Naive thymus-derived CD8-positive, alpha-beta T cell (primary cell): ENCODE measurements at regions not wholly inside any gene's neighbourhood (a gene's known extent, or its start where the extent isn't known, plus 50 kb on each side); places are given as distances from the start of the nearest gene placed in this dataset.

ENCODE experiments used
- ATAC-seq, 2 donors: fragments of 150-1000 bp; cut with Tn5 transposase in 1 of 2; sonication (Bioruptor Pico), chemical (Tn5 transposase) in 1 of 2; 1 replicate in 1 of 2; 2 replicates in 1 of 2; pipeline ENCODE4 v1.10.0; 2021; ENCODE audit warnings: mild to moderate bottlenecking in 2 of 2, moderate library complexity in 2 of 2
- POLR2A ChIA-PET: fragments of 350-600 bp; sonication (Branson Sonifier 250); formaldehyde crosslinking; loops from one replicate; lab custom pipeline; 2021; ENCODE audit warnings: antibody characterized with exemption; lab: Charles Lee
- DNase-seq, 10 donors: peaks; one replicate each; pipeline versions ENCODE4 v3.0.0 to v3.0.0-alpha.2; 2020 to 2022
- H3K27ac Mint-ChIP-seq, 10 donors: one replicate each; pipeline ENCODE4 v1.8.0; 2020 to 2022; ENCODE audit warnings: mild to moderate bottlenecking in 10 of 10, mixed read lengths in 10 of 10, moderate library complexity in 4 of 10, inconsistent platforms in 1 of 10
- H3K27me3 Mint-ChIP-seq, 5 donors: one replicate each; pipeline ENCODE4 v1.8.0; 2021 to 2022; ENCODE audit warnings: mixed read lengths in 5 of 5
- H3K36me3 Mint-ChIP-seq, 3 donors: one replicate each; pipeline ENCODE4 v1.8.0; 2020 to 2022; ENCODE audit warnings: mixed read lengths in 3 of 3, mild to moderate bottlenecking in 2 of 3, inconsistent platforms in 1 of 3
- H3K4me1 Mint-ChIP-seq, 4 donors: one replicate each; pipeline ENCODE4 v1.8.0; 2021 to 2022; ENCODE audit warnings: mixed read lengths in 4 of 4
- H3K4me3 Mint-ChIP-seq, 10 donors: one replicate each; pipeline ENCODE4 v1.8.0; 2020 to 2022; ENCODE audit warnings: mild to moderate bottlenecking in 10 of 10, mixed read lengths in 10 of 10, moderate library complexity in 6 of 10, inconsistent platforms in 1 of 10
- H3K9me3 Mint-ChIP-seq, 9 donors: one replicate each; pipeline ENCODE4 v1.8.0; 2020 to 2022; ENCODE audit warnings: mixed read lengths in 9 of 9, mild to moderate bottlenecking in 3 of 9, inconsistent platforms in 1 of 9, moderate library complexity in 1 of 9

- DNase-seq, result no peak
- Mint-ChIP-seq H3K4me1 (peaks cover 13 to 37% (median 31%) of the 10 kb centered on the region in 4 donors), H3K27ac (no peak overlapping the region), H3K36me3 (no peaks in the 10 kb centered on the region), H3K9me3 (peaks cover 0 to 2% (median 0%) of the 10 kb centered on the region in 9 donors), H3K4me3 (no peak overlapping the region), H3K27me3 (no peaks in the 10 kb centered on the region)
- POLR2A ChIA-PET, result no interaction called here
- ATAC-seq, result no peak
Measured at GRCh38 chr7:17134786-17135185, 163.7 kb upstream of the AHR start.

GRCh38 chr7:17136126-17136525 lies 162.3 kb upstream of the AHR start:
- no peak overlapping the region for H3K4me3 Mint-ChIP-seq
- peak overlapping the region in 1 of 10 donors; percentile 36 for H3K27ac Mint-ChIP-seq
- POLR2A ChIA-PET, result no interaction called here
- H3K9me3 Mint-ChIP-seq, result peaks cover 0 to 2% (median 0%) of the 10 kb centered on the region in 9 donors
- peaks cover 8 to 40% (median 31%) of the 10 kb centered on the region in 4 donors for H3K4me1 Mint-ChIP-seq
- H3K36me3 Mint-ChIP-seq, result no peaks in the 10 kb centered on the region
- DNase-seq, result no peak
- H3K27me3 Mint-ChIP-seq, result no peaks in the 10 kb centered on the region
- no peak for ATAC-seq

- ATAC-seq (peak; percentile 64 to 74), DNase-seq (peak in 2 of 10 donors; percentile 26 to 35)
- peaks cover 0 to 5% (median 0%) of the 10 kb centered on the region in 3 donors for H3K36me3 Mint-ChIP-seq
- peaks cover 18 to 60% (median 47%) of the 10 kb centered on the region in 4 donors for H3K4me1 Mint-ChIP-seq
- H3K9me3 Mint-ChIP-seq, result peaks cover 0 to 3% (median 0%) of the 10 kb centered on the region in 9 donors
- POLR2A ChIA-PET, result no interaction called here
- H3K27ac Mint-ChIP-seq, result peak overlapping the region; percentile 71 to 97 (median 86)
- H3K27me3 Mint-ChIP-seq, result no peaks in the 10 kb centered on the region
- peak overlapping the region in 9 of 10 donors; percentile 27 to 76 (median 59) for H3K4me3 Mint-ChIP-seq
Measured at GRCh38 chr7:17139081-17139480, 159.4 kb upstream of the AHR start.

- DNase-seq (no peak), ATAC-seq (no peak)
- POLR2A ChIA-PET, result no interaction called here
- H3K9me3 Mint-ChIP-seq, result peaks cover 0 to 3% (median 0%) of the 10 kb centered on the region in 9 donors
- peaks cover 21 to 68% (median 57%) of the 10 kb centered on the region in 4 donors for H3K4me1 Mint-ChIP-seq
- H3K27me3 Mint-ChIP-seq, result no peaks in the 10 kb centered on the region
- peaks cover 0 to 5% (median 0%) of the 10 kb centered on the region in 3 donors for H3K36me3 Mint-ChIP-seq
- H3K4me3 Mint-ChIP-seq, result no peak overlapping the region
- H3K27ac Mint-ChIP-seq, result peak overlapping the region in 8 of 10 donors; percentile 77 to 97 (median 86)
Measured at GRCh38 chr7:17140406-17140805, 158.0 kb upstream of the AHR start.

- ATAC-seq, result no peak
Measured at GRCh38 chr7:17142831-17143541, 155.5 kb upstream of the AHR start.

GRCh38 chr7:17144322-17144721 lies 154.1 kb upstream of the AHR start:
- Mint-ChIP-seq H3K36me3 (peaks cover 0 to 5% (median 0%) of the 10 kb centered on the region in 3 donors), H3K4me1 (peaks cover 19 to 53% (median 41%) of the 10 kb centered on the region in 4 donors), H3K27ac (peak overlapping the region in 6 of 10 donors; percentile 17 to 95 (median 59)), H3K4me3 (peak overlapping the region in 7 of 10 donors; percentile 15 to 70 (median 62)), H3K9me3 (peaks cover 0 to 3% (median 0%) of the 10 kb centered on the region in 9 donors), H3K27me3 (no peaks in the 10 kb centered on the region)
- DNase-seq, result peak in 1 of 10 donors; percentile 11
- ATAC-seq, result peak in 1 of 2 donors; percentile 59
- POLR2A ChIA-PET, result no interaction called here

More at GRCh38 chr7:17142831-17143541, 155.5 kb upstream of the AHR start:
- peaks cover 0 to 5% (median 0%) of the 10 kb centered on the region in 3 donors for H3K36me3 Mint-ChIP-seq
- H3K4me3 Mint-ChIP-seq, result peak overlapping the region; percentile 39 to 82 (median 74)
- no peak for DNase-seq
- POLR2A ChIA-PET, result interaction anchor here (0.6 to 0.7 kb wide), 2 partner anchors 154 to 187 kb away, joined by 4 to 7 read pairs; no protein-coding TSS in a partner anchor
- H3K27me3 Mint-ChIP-seq, result no peaks in the 10 kb centered on the region
- H3K27ac Mint-ChIP-seq, result peak overlapping the region in 9 of 10 donors; percentile 61 to 95 (median 83)
- H3K4me1 Mint-ChIP-seq, result peaks cover 23 to 67% (median 54%) of the 10 kb centered on the region in 4 donors
- peaks cover 0 to 3% (median 0%) of the 10 kb centered on the region in 9 donors for H3K9me3 Mint-ChIP-seq

- peak overlapping the region in 1 of 10 donors; percentile 20 for H3K27ac Mint-ChIP-seq
- POLR2A ChIA-PET, result no interaction called here
- peaks cover 0 to 3% (median 0%) of the 10 kb centered on the region in 9 donors for H3K9me3 Mint-ChIP-seq
- no peaks in the 10 kb centered on the region for H3K27me3 Mint-ChIP-seq
- ATAC-seq (no peak), DNase-seq (no peak)
- no peak overlapping the region for H3K4me3 Mint-ChIP-seq
- H3K4me1 Mint-ChIP-seq, result peaks cover 15 to 43% (median 27%) of the 10 kb centered on the region in 4 donors
- H3K36me3 Mint-ChIP-seq, result peaks cover 0 to 5% (median 0%) of the 10 kb centered on the region in 3 donors
Measured at GRCh38 chr7:17146621-17147020, 151.8 kb upstream of the AHR start.

GRCh38 chr7:17147409-17147808 lies 151.0 kb upstream of the AHR start:
- H3K27me3 Mint-ChIP-seq, result no peaks in the 10 kb centered on the region
- POLR2A ChIA-PET, result no interaction called here
- H3K4me1 Mint-ChIP-seq, result peaks cover 15 to 38% (median 27%) of the 10 kb centered on the region in 4 donors
- H3K9me3 Mint-ChIP-seq, result peaks cover 0 to 3% (median 0%) of the 10 kb centered on the region in 9 donors
- H3K27ac Mint-ChIP-seq, result peak overlapping the region in 1 of 10 donors; percentile 44
- no peak for DNase-seq
- H3K4me3 Mint-ChIP-seq, result no peak overlapping the region
- peaks cover 0 to 5% (median 0%) of the 10 kb centered on the region in 3 donors for H3K36me3 Mint-ChIP-seq
- no peak for ATAC-seq

GRCh38 chr7:17150018-17150417 lies 148.4 kb upstream of the AHR start:
- no peak for ATAC-seq

GRCh38 chr7:17152721-17153120 lies 145.7 kb upstream of the AHR start:
- Mint-ChIP-seq H3K27ac (peak overlapping the region in 1 of 10 donors; percentile 7), H3K4me3 (no peak overlapping the region), H3K4me1 (peaks cover 0 to 21% (median 0%) of the 10 kb centered on the region in 4 donors), H3K9me3 (peaks cover 0 to 1% (median 0%) of the 10 kb centered on the region in 9 donors), H3K27me3 (no peaks in the 10 kb centered on the region), H3K36me3 (no peaks in the 10 kb centered on the region)
- POLR2A ChIA-PET, result no interaction called here
- ATAC-seq, result no peak
- peak in 1 of 10 donors; percentile 4 for DNase-seq

More at GRCh38 chr7:17150018-17150417, 148.4 kb upstream of the AHR start:
- peaks cover under 1 to 28% (median 2%) of the 10 kb centered on the region in 4 donors for H3K4me1 Mint-ChIP-seq
- H3K4me3 Mint-ChIP-seq, result no peak overlapping the region
- H3K27me3 Mint-ChIP-seq, result no peaks in the 10 kb centered on the region
- H3K27ac Mint-ChIP-seq, result no peak overlapping the region
- H3K9me3 Mint-ChIP-seq, result peaks cover 0 to 1% (median 0%) of the 10 kb centered on the region in 9 donors
- no peaks in the 10 kb centered on the region for H3K36me3 Mint-ChIP-seq
- POLR2A ChIA-PET, result no interaction called here
- DNase-seq, result no peak

- no peaks in the 10 kb centered on the region for H3K36me3 Mint-ChIP-seq
- H3K4me1 Mint-ChIP-seq, result peaks cover 0 to 21% (median 0%) of the 10 kb centered on the region in 4 donors
- POLR2A ChIA-PET, result no interaction called here
- ATAC-seq, result no peak
- DNase-seq, result no peak
- H3K4me3 Mint-ChIP-seq, result no peak overlapping the region
- no peaks in the 10 kb centered on the region for H3K27me3 Mint-ChIP-seq
- no peak overlapping the region for H3K27ac Mint-ChIP-seq
- H3K9me3 Mint-ChIP-seq, result peaks cover 0 to 1% (median 0%) of the 10 kb centered on the region in 9 donors
Measured at GRCh38 chr7:17153536-17153935, 144.9 kb upstream of the AHR start.

GRCh38 chr7:17155529-17155928 lies 142.9 kb upstream of the AHR start:
- Mint-ChIP-seq H3K4me1 (peaks cover 0 to 18% (median 0%) of the 10 kb centered on the region in 4 donors), H3K36me3 (no peaks in the 10 kb centered on the region), H3K27ac (no peak overlapping the region), H3K4me3 (no peak overlapping the region), H3K9me3 (peaks cover 0 to 1% (median 0%) of the 10 kb centered on the region in 9 donors), H3K27me3 (no peaks in the 10 kb centered on the region)
- DNase-seq, result no peak
- POLR2A ChIA-PET, result no interaction called here
- ATAC-seq, result no peak

GRCh38 chr7:17158261-17158660 lies 140.2 kb upstream of the AHR start:
- Mint-ChIP-seq H3K9me3 (peaks cover 0 to 6% (median 0%) of the 10 kb centered on the region in 9 donors), H3K4me1 (peaks cover 0 to 18% (median under 1%) of the 10 kb centered on the region in 4 donors), H3K36me3 (peaks cover 0 to 4% (median 2%) of the 10 kb centered on the region in 3 donors), H3K27me3 (no peaks in the 10 kb centered on the region), H3K4me3 (no peak overlapping the region), H3K27ac (no peak overlapping the region)
- ATAC-seq, result no peak
- DNase-seq, result no peak
- POLR2A ChIA-PET, result no interaction called here
